Testis (tissue), 2 donors: ENCODE measurements at regions not wholly inside any gene's neighbourhood (a gene's known extent, or its start where the extent isn't known, plus 50 kb on each side); places are given as distances from the start of the nearest gene placed in this dataset.

Source experiments
- DNase-seq: peaks from one replicate; pipeline ENCODE4 v3.0.0-alpha.2; 2019
- H3K27ac ChIP-seq, 2 donors: fragments of 200-600 bp; sonication (generic); one replicate each; pipeline ENCODE4 v1.5.1; 2019
- H3K27me3 ChIP-seq: fragments of 200-600 bp; sonication (generic); one replicate; pipeline ENCODE4 v1.5.1; 2019
- H3K36me3 ChIP-seq: fragments of 200-600 bp; sonication (generic); one replicate; pipeline ENCODE4 v1.5.1; 2017; ENCODE audit warnings: low read depth; ENCODE audit errors: missing control alignments
- H3K4me1 ChIP-seq: fragments of 200-600 bp; sonication (generic); one replicate; pipeline ENCODE4 v1.5.1; 2019
- H3K4me3 ChIP-seq, 2 donors: fragments of 200-600 bp; sonication (generic); one replicate each; pipeline ENCODE4 v1.5.1; 2017 to 2019
- H3K9me3 ChIP-seq: fragments of 200-600 bp; sonication (generic); one replicate; pipeline ENCODE4 v1.5.1; 2017
- POLR2A ChIP-seq: fragments of 450-650 bp; IDR thresholded peaks from one replicate; pipeline ENCODE4 v1.6.1; 2017; ENCODE audit warnings: antibody characterized with exemption, mild to moderate bottlenecking, moderate library complexity
- WGBS, 2 donors: methylation state at CpG; one replicate each; pipeline ENCODE4 v1.1.5; 2018; 5-methylcytosine and 5-hydroxymethylcytosine counted together
- intact Hi-C: fragments of 100-400 bp; cut with DNase I; formaldehyde crosslinking; loops from one replicate; pipeline ENCODE4 v1.15.1; 2023; ENCODE audit warnings: low total_unique reads
- TF ChIP-seq, protein P1 (sequence below), 3 experiments: fragments of 450-650 bp in 2 of 3; fragments of 200-600 bp in 1 of 3; sonication (generic) in 1 of 3; IDR thresholded peaks; one replicate each; pipeline ENCODE4 v1.5.1; 2016 to 2019; ENCODE audit warnings: antibody characterized with exemption in 3 of 3, mild to moderate bottlenecking in 2 of 3, moderate library complexity in 1 of 3

DNA sequence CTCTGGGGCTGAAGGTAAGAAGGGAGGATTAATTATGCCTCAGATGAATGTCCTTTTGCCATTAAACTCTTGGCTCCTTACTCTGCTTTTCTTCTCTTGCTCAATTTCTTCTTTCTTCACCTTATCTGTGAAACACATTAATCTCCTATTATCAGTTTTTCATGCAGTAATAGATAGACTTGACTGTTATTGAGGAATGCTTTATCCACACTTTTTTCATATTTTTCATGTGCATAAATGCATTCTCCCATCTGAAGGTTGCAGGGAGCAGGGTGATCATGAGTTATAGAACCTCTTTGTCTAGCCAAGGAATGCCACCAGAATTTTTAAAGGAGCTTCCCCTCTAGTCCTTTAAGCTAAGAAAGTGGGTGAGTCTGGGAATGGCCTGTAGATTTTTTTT lies 66.4 kb upstream of the CD180 start:
- H3K9me3 ChIP-seq, result no peaks in the 10 kb centered on the region
- no peaks in the 10 kb centered on the region for H3K27me3 ChIP-seq
- H3K36me3 ChIP-seq, result no peaks in the 10 kb centered on the region
- intact Hi-C loops, result loop anchor here (10.0 kb wide), 1 partner anchor 542 kb away; no protein-coding TSS in a partner anchor
- H3K4me3 ChIP-seq, result no peak overlapping the region
- peaks cover 7% of the 10 kb centered on the region for H3K4me1 ChIP-seq
- no peak overlapping the region for H3K27ac ChIP-seq
- TF ChIP-seq POLR2A, result no peak
- TF ChIP-seq, protein P1, sequence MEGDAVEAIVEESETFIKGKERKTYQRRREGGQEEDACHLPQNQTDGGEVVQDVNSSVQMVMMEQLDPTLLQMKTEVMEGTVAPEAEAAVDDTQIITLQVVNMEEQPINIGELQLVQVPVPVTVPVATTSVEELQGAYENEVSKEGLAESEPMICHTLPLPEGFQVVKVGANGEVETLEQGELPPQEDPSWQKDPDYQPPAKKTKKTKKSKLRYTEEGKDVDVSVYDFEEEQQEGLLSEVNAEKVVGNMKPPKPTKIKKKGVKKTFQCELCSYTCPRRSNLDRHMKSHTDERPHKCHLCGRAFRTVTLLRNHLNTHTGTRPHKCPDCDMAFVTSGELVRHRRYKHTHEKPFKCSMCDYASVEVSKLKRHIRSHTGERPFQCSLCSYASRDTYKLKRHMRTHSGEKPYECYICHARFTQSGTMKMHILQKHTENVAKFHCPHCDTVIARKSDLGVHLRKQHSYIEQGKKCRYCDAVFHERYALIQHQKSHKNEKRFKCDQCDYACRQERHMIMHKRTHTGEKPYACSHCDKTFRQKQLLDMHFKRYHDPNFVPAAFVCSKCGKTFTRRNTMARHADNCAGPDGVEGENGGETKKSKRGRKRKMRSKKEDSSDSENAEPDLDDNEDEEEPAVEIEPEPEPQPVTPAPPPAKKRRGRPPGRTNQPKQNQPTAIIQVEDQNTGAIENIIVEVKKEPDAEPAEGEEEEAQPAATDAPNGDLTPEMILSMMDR (IDR thresholded peaks at IDR 0.05), result no peak
- no peak for DNase-seq

DNA sequence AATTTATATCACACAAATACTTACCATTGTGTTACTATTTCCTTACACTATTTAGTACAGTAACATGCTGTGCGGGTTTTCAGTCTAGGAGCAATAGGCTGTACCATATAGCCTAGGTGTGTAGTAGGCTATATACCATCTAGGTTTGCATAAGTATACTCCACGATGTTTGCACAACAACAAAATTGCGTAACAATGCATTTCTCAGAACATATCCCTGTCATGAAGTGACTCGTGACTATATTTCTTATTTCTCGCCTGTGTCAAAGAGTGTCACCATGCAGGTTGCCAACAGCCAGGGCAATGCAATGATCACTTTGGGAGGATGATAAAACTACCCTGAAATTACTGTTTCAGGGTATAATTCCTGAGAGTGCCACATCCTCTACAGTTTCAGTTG lies 65.6 kb upstream of the CD180 start:
- H3K27ac ChIP-seq, result no peak overlapping the region
- H3K36me3 ChIP-seq, result no peaks in the 10 kb centered on the region
- intact Hi-C loops, result loop anchor here (10.0 kb wide), 1 partner anchor 543 kb away; no protein-coding TSS in a partner anchor
- no peak for TF ChIP-seq POLR2A
- TF ChIP-seq, protein P1 (IDR thresholded peaks at IDR 0.05), result no peak
- 75% methylated on average over 5 of the region's 5 CpGs for WGBS, 2 donors
- DNase-seq, result no peak
- H3K4me1 ChIP-seq, result no peaks in the 10 kb centered on the region
- H3K27me3 ChIP-seq, result no peaks in the 10 kb centered on the region
- H3K9me3 ChIP-seq, result no peaks in the 10 kb centered on the region
- no peak overlapping the region for H3K4me3 ChIP-seq

GRCh38 chr5:67259548-67260215 lies 63.1 kb upstream of the CD180 start:
- no peaks in the 10 kb centered on the region for H3K4me1 ChIP-seq

GRCh38 chr5:67257500-67257899 lies 60.9 kb upstream of the CD180 start:
- Histone ChIP-seq H3K4me1 (no peaks in the 10 kb centered on the region), H3K27ac (no peak overlapping the region), H3K36me3 (no peaks in the 10 kb centered on the region), H3K4me3 (no peak overlapping the region), H3K27me3 (no peaks in the 10 kb centered on the region), H3K9me3 (no peaks in the 10 kb centered on the region)
- intact Hi-C loops, result no loop called here
- DNase-seq, result no peak
- TF ChIP-seq, protein P1 (IDR thresholded peaks at IDR 0.05), result no peak
- TF ChIP-seq POLR2A, result no peak
- 89 to 94% methylated on average over 2 of the region's 2 CpGs for WGBS, 2 donors

More at GRCh38 chr5:67259548-67260215, 63.1 kb upstream of the CD180 start:
- DNase-seq, result no peak
- intact Hi-C loops, result loop anchor here (10.0 kb wide), 1 partner anchor 545 kb away; no protein-coding TSS in a partner anchor
- H3K9me3 ChIP-seq, result no peaks in the 10 kb centered on the region
- TF ChIP-seq, protein P1 (IDR thresholded peaks at IDR 0.05), result no peak
- TF ChIP-seq POLR2A, result no peak
- H3K36me3 ChIP-seq, result no peaks in the 10 kb centered on the region
- no peak overlapping the region for H3K4me3 ChIP-seq
- WGBS, 2 donors, result 90 to 92% methylated on average over 5 of the region's 5 CpGs
- no peak overlapping the region for H3K27ac ChIP-seq
- H3K27me3 ChIP-seq, result no peaks in the 10 kb centered on the region

GRCh38 chr5:67257077-67257476 lies 60.5 kb upstream of the CD180 start:
- intact Hi-C loops, result no loop called here
- Histone ChIP-seq H3K27ac (no peak overlapping the region), H3K27me3 (no peaks in the 10 kb centered on the region), H3K9me3 (no peaks in the 10 kb centered on the region), H3K4me1 (no peaks in the 10 kb centered on the region), H3K4me3 (no peak overlapping the region), H3K36me3 (no peaks in the 10 kb centered on the region)
- TF ChIP-seq, protein P1 (IDR thresholded peaks at IDR 0.05), result no peak
- no peak for TF ChIP-seq POLR2A
- 62 to 76% methylated on average over 1 of the region's 1 CpG for WGBS, 2 donors
- no peak for DNase-seq
